NCI-H774 (cell line): ENCODE measurements at regions not wholly inside any gene's neighbourhood (a gene's known extent, or its start where the extent isn't known, plus 50 kb on each side); places are given as distances from the start of the nearest gene placed in this dataset.

Experiments
- DNase-seq: peaks from one replicate; lab custom pipeline; 2025; lab: John Stamatoyannopoulos, UW

- DNase-seq = no peak
Observed at GRCh38 chr4:125062115-125063050, 252.4 kb upstream of the FAT4 start.

GRCh38 chr4:125060376-125060775, 254.4 kb upstream of the FAT4 start:
- no peak for DNase-seq

- peak; percentile 4 for DNase-seq
Observed at GRCh38 chr4:125049711-125050110, 265.0 kb upstream of the FAT4 start.

GRCh38 chr4:125045311-125045710, 269.4 kb upstream of the FAT4 start:
- DNase-seq = no peak

- DNase-seq = no peak
Observed at GRCh38 chr4:125044886-125045285, 269.9 kb upstream of the FAT4 start.

GRCh38 chr4:125043486-125043885, 271.3 kb upstream of the FAT4 start:
- no peak for DNase-seq

GRCh38 chr4:125042041-125042440, 272.7 kb upstream of the FAT4 start:
- DNase-seq = no peak

GRCh38 chr4:125041372-125041930, 273.3 kb upstream of the FAT4 start:
- no peak for DNase-seq

GRCh38 chr4:125039550-125039949, 275.2 kb upstream of the FAT4 start:
- no peak for DNase-seq

- DNase-seq = no peak
Observed at GRCh38 chr4:125022855-125023501, 291.8 kb upstream of the FAT4 start.

- no peak for DNase-seq
Observed at GRCh38 chr4:125021189-125021588, 293.6 kb upstream of the FAT4 start.

GRCh38 chr4:125020089-125021034, 294.4 kb upstream of the FAT4 start:
- DNase-seq = no peak

- DNase-seq = no peak
Observed at GRCh38 chr4:125016892-125017299, 297.9 kb upstream of the FAT4 start.

GRCh38 chr4:125013891-125014290, 300.9 kb upstream of the FAT4 start:
- no peak for DNase-seq

- no peak for DNase-seq
Observed at GRCh38 chr4:125011646-125012045, 299.1 kb upstream of the ANKRD50 start.

- DNase-seq = no peak
Observed at GRCh38 chr4:125010796-125011503, 298.4 kb upstream of the ANKRD50 start.

GRCh38 chr4:125008676-125009075, 296.1 kb upstream of the ANKRD50 start:
- no peak for DNase-seq

GRCh38 chr4:125004676-125005075, 292.1 kb upstream of the ANKRD50 start:
- DNase-seq = no peak

GRCh38 chr4:125003840-125004239, 291.3 kb upstream of the ANKRD50 start:
- no peak for DNase-seq

GRCh38 chr4:124997991-124998390, 285.5 kb upstream of the ANKRD50 start:
- DNase-seq = no peak

- DNase-seq = no peak
Observed at GRCh38 chr4:124997124-124997523, 284.6 kb upstream of the ANKRD50 start.
